Panc1 (cell line): ENCODE measurements at regions not wholly inside any gene's neighbourhood (a gene's known extent, or its start where the extent isn't known, plus 50 kb on each side); places are given as distances from the start of the nearest gene placed in this dataset.

Experiments
- ATAC-seq: fragments of 200-7000 bp; cut with Tn5 transposase; 2 replicates; pipeline ENCODE4 v1.9.1; 2020; ENCODE audit warnings: mild to moderate bottlenecking, moderate library complexity
- BruUV-seq: library from RNA; stranded (reverse); fragments of 400-500 nt; replicated peaks from 2 replicates; lab custom pipeline; 2021; lab: Mats Ljungman, UMichigan
- CTCF ChIA-PET: fragments of 300-600 bp; sonication (Branson Sonifier 250); formaldehyde crosslinking; loops from one replicate; lab custom pipeline; 2022; ENCODE audit warnings: antibody characterized with exemption; lab: Charles Lee
- POLR2A ChIA-PET: fragments of 300-600 bp; sonication (Branson Sonifier 250); formaldehyde crosslinking; loops from one replicate; lab custom pipeline; 2022; ENCODE audit warnings: antibody characterized with exemption; lab: Charles Lee
- DNase-seq: peaks from one replicate; pipeline ENCODE4 v3.0.0-alpha.2; 2010; ENCODE audit warnings: low read depth, low spot score
- H3K27ac ChIP-seq: 2 replicates; pipeline ENCODE4 v1.5.1; 2011; ENCODE audit warnings: mild to moderate bottlenecking, low read length, inconsistent platforms
- H3K27me3 ChIP-seq: fragments of 200-500 bp; sonication (Bioruptor generic); 2 replicates; pipeline ENCODE4 v1.6.0; 2014; ENCODE audit warnings: low read length, inconsistent platforms; ENCODE audit not compliant: control insufficient read depth, insufficient read depth
- H3K36me3 ChIP-seq: fragments of 200-500 bp; sonication (Bioruptor generic); 2 replicates; pipeline ENCODE4 v1.5.1; 2014; ENCODE audit warnings: inconsistent platforms, mild to moderate bottlenecking, low read length, moderate library complexity; ENCODE audit not compliant: control insufficient read depth, insufficient read depth
- H3K4me1 ChIP-seq: 2 replicates; pipeline ENCODE4 v1.5.1; 2011; ENCODE audit warnings: inconsistent platforms, mild to moderate bottlenecking, low read length, moderate library complexity; ENCODE audit not compliant: control insufficient read depth, insufficient read depth
- H3K4me3 ChIP-seq, 2 experiments: 2 replicates each; pipeline ENCODE4 v1.5.1; 2011 to 2012; ENCODE audit warnings: low read depth in 2 of 2, low read length in 2 of 2, mild to moderate bottlenecking in 2 of 2, inconsistent platforms in 1 of 2, moderate library complexity in 1 of 2
- H3K9me3 ChIP-seq: fragments of 200-500 bp; sonication (Bioruptor generic); 2 replicates; pipeline ENCODE4 v1.5.1; 2014; ENCODE audit warnings: low read depth, mild to moderate bottlenecking, inconsistent platforms, low read length, moderate library complexity; ENCODE audit not compliant: control insufficient read depth, insufficient read depth
- CTCF ChIP-seq: fragments of 450-650 bp; IDR thresholded peaks from 2 replicates; pipeline ENCODE4 v1.5.1; 2017; ENCODE audit warnings: mild to moderate bottlenecking
- POLR2AphosphoS5 ChIP-seq: IDR thresholded peaks from 2 replicates; pipeline ENCODE4 v1.6.1; 2012; ENCODE audit warnings: mild to moderate bottlenecking, low read depth, low read length, moderate library complexity
- REST ChIP-seq, 2 experiments: IDR thresholded peaks; 2 replicates each; pipeline ENCODE4 v1.6.1; 2011 to 2012; ENCODE audit warnings: low read depth in 2 of 2, control low read depth in 1 of 2, low read length in 1 of 2, mild to moderate bottlenecking in 1 of 2, moderate library complexity in 1 of 2; ENCODE audit not compliant: insufficient read depth in 1 of 2
- SIN3A ChIP-seq: IDR thresholded peaks from 2 replicates; pipeline ENCODE4 v1.6.1; 2012; ENCODE audit warnings: low read depth, mild to moderate bottlenecking, low read length, moderate library complexity, borderline replicate concordance; ENCODE audit not compliant: insufficient read depth
- TCF7L2 ChIP-seq: IDR thresholded peaks from 2 replicates; pipeline ENCODE4 v1.6.1; 2011; ENCODE audit warnings: mild to moderate bottlenecking, low read depth, low read length, inconsistent platforms
- in situ Hi-C: cut with HindIII; loops from 2 replicates; pipeline ENCODE4 v1.10.0; 2016; ENCODE audit warnings: low sequenced_read_pairs, low pct_unique_long_range_greater_than_20kb
- intact Hi-C: fragments of 100-400 bp; cut with micrococcal nuclease; formaldehyde crosslinking; loops from one replicate; pipeline ENCODE4 v1.10.0; 2022; ENCODE audit not compliant: unreplicated experiment

GRCh38 chr7:46513447-46513848 is 592.4 kb upstream of the IGFBP3 start:
- ATAC-seq (no peak), DNase-seq (no peak)
- CTCF ChIA-PET, result no interaction called here

GRCh38 chr7:46512891-46513413 is 591.9 kb upstream of the IGFBP3 start:
- DNase-seq, result no peak
- ChIA-PET CTCF (no interaction called here), POLR2A (no interaction called here)
- Histone ChIP-seq H3K4me3 (no peak overlapping the region), H3K27ac (no peak overlapping the region), H3K9me3 (no peaks in the 10 kb centered on the region), H3K4me1 (no peaks in the 10 kb centered on the region), H3K36me3 (no peaks in the 10 kb centered on the region), H3K27me3 (no peaks in the 10 kb centered on the region)
- intact Hi-C loops, result no loop called here
- in situ Hi-C loops, result no loop called here
- no peak for ATAC-seq
- no TSS peak for BruUV-seq
- peak; percentile 53; the same call in 1 of the 2 replicates for TF ChIP-seq TCF7L2
- TF ChIP-seq SIN3A, result no peak

More at GRCh38 chr7:46513447-46513848, 592.4 kb upstream of the IGFBP3 start:
- no peaks in the 10 kb centered on the region for H3K9me3 ChIP-seq
- intact Hi-C loops, result no loop called here
- in situ Hi-C loops, result no loop called here
- H3K27me3 ChIP-seq, result no peaks in the 10 kb centered on the region
- H3K27ac ChIP-seq, result no peak overlapping the region
- BruUV-seq, result no TSS peak
- no peaks in the 10 kb centered on the region for H3K4me1 ChIP-seq
- no peak overlapping the region for H3K4me3 ChIP-seq
- POLR2A ChIA-PET, result no interaction called here
- H3K36me3 ChIP-seq, result no peaks in the 10 kb centered on the region
- TF ChIP-seq REST (IDR thresholded peaks at IDR 0.05; ENCODE audit: insufficient read depth in 1 of 2, low read depth in 2 of 2, low read length in 1 of 2) (no peak), CTCF (no peak), SIN3A (no peak), TCF7L2 (no peak), POLR2AphosphoS5 (no peak)

GRCh38 chr7:46511442-46512215 is 590.6 kb upstream of the IGFBP3 start:
- DNase-seq, result no peak
- ATAC-seq, result no peak
- H3K36me3 ChIP-seq, result no peaks in the 10 kb centered on the region
- H3K4me3 ChIP-seq, result no peak overlapping the region
- no peak overlapping the region for H3K27ac ChIP-seq
- CTCF ChIA-PET, result no interaction called here
- no peak for TF ChIP-seq TCF7L2
- TF ChIP-seq CTCF, result no peak
- no peak for TF ChIP-seq REST (IDR thresholded peaks at IDR 0.05; ENCODE audit: insufficient read depth in 1 of 2, low read depth in 2 of 2, low read length in 1 of 2)
- no peak for TF ChIP-seq SIN3A
- no peak for TF ChIP-seq POLR2AphosphoS5
- BruUV-seq, result no TSS peak
- POLR2A ChIA-PET, result no interaction called here
- H3K4me1 ChIP-seq, result no peaks in the 10 kb centered on the region
- H3K27me3 ChIP-seq, result no peaks in the 10 kb centered on the region
- intact Hi-C loops, result no loop called here
- no peaks in the 10 kb centered on the region for H3K9me3 ChIP-seq
- in situ Hi-C loops, result no loop called here
